ENCODE measurements at regions not wholly inside any gene's neighbourhood (a gene's known extent, or its start where the extent isn't known, plus 50 kb on each side); places are given as distances from the start of the nearest gene placed in this dataset.

DNA sequence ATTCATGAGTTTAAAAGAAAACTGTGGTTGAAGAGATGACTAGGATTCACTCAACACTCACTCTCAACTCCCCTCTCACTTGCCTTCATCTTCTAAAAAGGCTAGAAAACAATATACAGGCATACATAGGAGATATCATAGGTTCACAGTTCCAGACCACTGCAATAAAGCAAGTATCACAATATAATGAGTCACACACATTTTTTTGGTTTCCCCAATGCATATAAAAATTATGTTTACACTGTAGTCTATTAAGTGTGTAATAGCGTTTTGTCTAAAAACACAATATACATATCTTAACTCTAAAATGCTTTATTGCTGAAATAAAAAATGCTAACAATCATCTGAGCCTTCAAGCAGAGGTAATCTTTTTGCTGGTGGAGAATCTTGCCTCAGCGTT, 104.9 kb upstream of the PDE1C start:
- TF ChIP-seq, protein P1, sequence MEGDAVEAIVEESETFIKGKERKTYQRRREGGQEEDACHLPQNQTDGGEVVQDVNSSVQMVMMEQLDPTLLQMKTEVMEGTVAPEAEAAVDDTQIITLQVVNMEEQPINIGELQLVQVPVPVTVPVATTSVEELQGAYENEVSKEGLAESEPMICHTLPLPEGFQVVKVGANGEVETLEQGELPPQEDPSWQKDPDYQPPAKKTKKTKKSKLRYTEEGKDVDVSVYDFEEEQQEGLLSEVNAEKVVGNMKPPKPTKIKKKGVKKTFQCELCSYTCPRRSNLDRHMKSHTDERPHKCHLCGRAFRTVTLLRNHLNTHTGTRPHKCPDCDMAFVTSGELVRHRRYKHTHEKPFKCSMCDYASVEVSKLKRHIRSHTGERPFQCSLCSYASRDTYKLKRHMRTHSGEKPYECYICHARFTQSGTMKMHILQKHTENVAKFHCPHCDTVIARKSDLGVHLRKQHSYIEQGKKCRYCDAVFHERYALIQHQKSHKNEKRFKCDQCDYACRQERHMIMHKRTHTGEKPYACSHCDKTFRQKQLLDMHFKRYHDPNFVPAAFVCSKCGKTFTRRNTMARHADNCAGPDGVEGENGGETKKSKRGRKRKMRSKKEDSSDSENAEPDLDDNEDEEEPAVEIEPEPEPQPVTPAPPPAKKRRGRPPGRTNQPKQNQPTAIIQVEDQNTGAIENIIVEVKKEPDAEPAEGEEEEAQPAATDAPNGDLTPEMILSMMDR (conservative IDR thresholded peaks at IDR 0.05) = no peak
- TF ChIP-seq EZH2 (IDR thresholded peaks at IDR 0.05; ENCODE audit: low read depth) = no peak
